PC-9 (cell line): ENCODE measurements at regions not wholly inside any gene's neighbourhood (a gene's known extent, or its start where the extent isn't known, plus 50 kb on each side); places are given as distances from the start of the nearest gene placed in this dataset.

Source experiments
- BruUV-seq: library from RNA; stranded (reverse); fragments of 400-500 nt; replicated peaks from 2 replicates; lab custom pipeline; 2021; lab: Mats Ljungman, UMichigan
- CTCF ChIA-PET: fragments of 300-600 bp; sonication (Branson Sonifier 250); formaldehyde crosslinking; loops from one replicate; lab custom pipeline; 2022; ENCODE audit warnings: antibody characterized with exemption; lab: Charles Lee
- POLR2A ChIA-PET: fragments of 300-600 bp; sonication (Branson Sonifier 250); formaldehyde crosslinking; loops from one replicate; lab custom pipeline; 2022; ENCODE audit warnings: antibody characterized with exemption; ENCODE audit not compliant: unreplicated experiment; lab: Charles Lee
- DNase-seq, 2 experiments: peaks; one replicate each; pipeline versions ENCODE4 v3.0.0 to v3.0.0-alpha.2; 2015 to 2022; ENCODE audit warnings: mixed read lengths in 1 of 2
- H2AFZ ChIP-seq: fragments of 200-600 bp; sonication (generic); 2 replicates; pipeline ENCODE4 v1.8.1; 2017; ENCODE audit warnings: antibody characterized with exemption
- H3F3A ChIP-seq: fragments of 200-600 bp; sonication (generic); 2 replicates; pipeline ENCODE4 v1.8.1; 2017; ENCODE audit warnings: antibody characterized with exemption, mild to moderate bottlenecking, low read depth; ENCODE audit not compliant: insufficient read depth
- H3K27ac ChIP-seq: fragments of 200-600 bp; sonication (generic); 2 replicates; pipeline ENCODE4 v1.6.1; 2016; ENCODE audit warnings: mixed run types
- H3K27me3 ChIP-seq: fragments of 200-600 bp; sonication (generic); 2 replicates; pipeline ENCODE4 v1.6.1; 2016; ENCODE audit warnings: low read depth, mixed run types; ENCODE audit not compliant: insufficient read depth
- H3K36me3 ChIP-seq: fragments of 200-600 bp; sonication (generic); 2 replicates; pipeline ENCODE4 v1.6.1; 2016; ENCODE audit warnings: low read depth, mixed run types
- H3K4me1 ChIP-seq: fragments of 200-600 bp; sonication (generic); replicated peaks from 2 replicates; pipeline ENCODE4 v1.6.1; 2016; ENCODE audit warnings: mixed run types; ENCODE audit not compliant: insufficient read depth
- H3K4me2 ChIP-seq: fragments of 200-600 bp; sonication (generic); 2 replicates; pipeline ENCODE4 v1.6.1; 2017; ENCODE audit warnings: mixed run types
- H3K4me3 ChIP-seq: fragments of 200-600 bp; sonication (generic); 2 replicates; pipeline ENCODE4 v1.6.1; 2016; ENCODE audit warnings: mixed run types
- H3K79me2 ChIP-seq: fragments of 200-600 bp; sonication (generic); 2 replicates; pipeline ENCODE4 v1.6.1; 2017; ENCODE audit warnings: low read depth, mixed run types
- H3K9me2 ChIP-seq: fragments of 200-600 bp; sonication (generic); 2 replicates; pipeline ENCODE4 v1.8.1; 2017; ENCODE audit warnings: mild to moderate bottlenecking; ENCODE audit not compliant: insufficient read depth
- H3K9me3 ChIP-seq: fragments of 200-600 bp; sonication (generic); 2 replicates; pipeline ENCODE4 v1.8.1; 2016; ENCODE audit warnings: low read depth; ENCODE audit not compliant: insufficient read depth
- H4K20me1 ChIP-seq: fragments of 200-600 bp; sonication (generic); 2 replicates; pipeline ENCODE4 v1.8.1; 2017; ENCODE audit not compliant: insufficient read depth
- EZH2 ChIP-seq: fragments of 200-600 bp; sonication (generic); IDR thresholded peaks from 2 replicates; pipeline ENCODE4 v1.8.0; 2017; ENCODE audit warnings: antibody characterized with exemption, low read depth
- intact Hi-C: fragments of 100-400 bp; cut with micrococcal nuclease; formaldehyde crosslinking; loops from one replicate; pipeline ENCODE4 v1.10.0; 2022; ENCODE audit not compliant: unreplicated experiment
- TF ChIP-seq, protein P1 (sequence below): fragments of 200-600 bp; sonication (generic); conservative IDR thresholded peaks from 2 replicates; pipeline ENCODE4 v1.6.1; 2017; ENCODE audit warnings: mixed run types, antibody characterized with exemption, mild to moderate bottlenecking, moderate library complexity

DNA sequence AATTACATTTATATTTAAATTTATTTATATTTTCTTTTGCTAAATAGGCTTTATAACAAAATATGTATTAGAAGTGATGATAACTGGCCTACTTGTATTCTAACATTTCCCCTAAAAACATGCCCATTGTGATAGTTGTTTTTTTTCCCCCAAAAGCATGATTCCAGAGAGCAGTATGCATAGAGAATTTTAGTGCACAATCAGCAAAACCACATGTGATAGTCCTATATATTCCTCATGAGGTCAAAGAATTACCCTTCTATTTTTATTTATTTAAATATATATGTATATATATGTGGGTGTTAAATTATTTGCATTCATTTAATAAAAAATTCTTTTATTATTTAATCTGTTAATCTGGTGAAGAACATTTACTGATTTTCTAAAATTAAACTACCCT, 78.2 kb upstream of the TLL1 start:
- H3K9me2 ChIP-seq: no peaks in the 10 kb centered on the region
- DNase-seq: no peak
- no peak overlapping the region for H3K27ac ChIP-seq
- no peaks in the 10 kb centered on the region for H3K4me1 ChIP-seq
- ChIA-PET POLR2A (no interaction called here), CTCF (no interaction called here)
- TF ChIP-seq, protein P1, sequence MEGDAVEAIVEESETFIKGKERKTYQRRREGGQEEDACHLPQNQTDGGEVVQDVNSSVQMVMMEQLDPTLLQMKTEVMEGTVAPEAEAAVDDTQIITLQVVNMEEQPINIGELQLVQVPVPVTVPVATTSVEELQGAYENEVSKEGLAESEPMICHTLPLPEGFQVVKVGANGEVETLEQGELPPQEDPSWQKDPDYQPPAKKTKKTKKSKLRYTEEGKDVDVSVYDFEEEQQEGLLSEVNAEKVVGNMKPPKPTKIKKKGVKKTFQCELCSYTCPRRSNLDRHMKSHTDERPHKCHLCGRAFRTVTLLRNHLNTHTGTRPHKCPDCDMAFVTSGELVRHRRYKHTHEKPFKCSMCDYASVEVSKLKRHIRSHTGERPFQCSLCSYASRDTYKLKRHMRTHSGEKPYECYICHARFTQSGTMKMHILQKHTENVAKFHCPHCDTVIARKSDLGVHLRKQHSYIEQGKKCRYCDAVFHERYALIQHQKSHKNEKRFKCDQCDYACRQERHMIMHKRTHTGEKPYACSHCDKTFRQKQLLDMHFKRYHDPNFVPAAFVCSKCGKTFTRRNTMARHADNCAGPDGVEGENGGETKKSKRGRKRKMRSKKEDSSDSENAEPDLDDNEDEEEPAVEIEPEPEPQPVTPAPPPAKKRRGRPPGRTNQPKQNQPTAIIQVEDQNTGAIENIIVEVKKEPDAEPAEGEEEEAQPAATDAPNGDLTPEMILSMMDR: no peak
- TF ChIP-seq EZH2: no peak
- H3K9me3 ChIP-seq: no peaks in the 10 kb centered on the region
- no peaks in the 10 kb centered on the region for H3F3A ChIP-seq
- no peaks in the 10 kb centered on the region for H3K79me2 ChIP-seq
- no peak overlapping the region for H3K4me2 ChIP-seq
- H3K4me3 ChIP-seq: no peak overlapping the region
- no peaks in the 10 kb centered on the region for H3K36me3 ChIP-seq
- H3K27me3 ChIP-seq: no peaks in the 10 kb centered on the region
- no peak overlapping the region for H2AFZ ChIP-seq
- no peaks in the 10 kb centered on the region for H4K20me1 ChIP-seq
- intact Hi-C loops: no loop called here
- BruUV-seq: no TSS peak

DNA sequence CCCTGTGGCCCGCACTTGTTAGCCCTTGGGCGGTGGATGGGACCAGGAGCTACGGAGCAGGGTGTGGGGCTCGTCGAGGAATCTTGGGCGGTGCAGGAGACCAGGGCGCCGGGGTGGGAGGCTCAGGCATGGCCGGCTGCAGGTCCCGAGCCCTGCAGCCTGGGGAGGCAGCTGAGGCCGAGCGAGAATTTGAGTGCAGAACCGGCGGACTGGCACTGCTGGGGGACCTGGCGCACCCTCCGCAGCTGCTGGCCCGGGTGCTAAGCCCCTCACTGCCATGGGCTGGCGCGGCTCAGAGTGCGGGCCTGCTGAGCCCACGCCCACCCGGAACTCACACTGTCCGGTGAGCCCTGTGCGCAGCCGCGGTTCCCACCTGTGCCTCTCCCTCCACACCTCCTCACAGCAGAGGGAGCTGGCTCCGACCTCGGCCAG, 73.6 kb upstream of the TLL1 start:
- H2AFZ ChIP-seq: no peak overlapping the region
- H3K9me3 ChIP-seq: no peaks in the 10 kb centered on the region
- no peaks in the 10 kb centered on the region for H3F3A ChIP-seq
- no peak overlapping the region for H3K4me3 ChIP-seq
- no peaks in the 10 kb centered on the region for H3K27me3 ChIP-seq
- ChIA-PET CTCF (no interaction called here), POLR2A (no interaction called here)
- intact Hi-C loops: no loop called here
- no peaks in the 10 kb centered on the region for H4K20me1 ChIP-seq
- H3K4me2 ChIP-seq: no peak overlapping the region
- H3K79me2 ChIP-seq: no peaks in the 10 kb centered on the region
- no TSS peak for BruUV-seq
- no peaks in the 10 kb centered on the region for H3K9me2 ChIP-seq
- H3K27ac ChIP-seq: no peak overlapping the region
- no peak for TF ChIP-seq EZH2
- TF ChIP-seq, protein P1: no peak
- no peaks in the 10 kb centered on the region for H3K36me3 ChIP-seq
- no peaks in the 10 kb centered on the region for H3K4me1 ChIP-seq
- no peak for DNase-seq

DNA sequence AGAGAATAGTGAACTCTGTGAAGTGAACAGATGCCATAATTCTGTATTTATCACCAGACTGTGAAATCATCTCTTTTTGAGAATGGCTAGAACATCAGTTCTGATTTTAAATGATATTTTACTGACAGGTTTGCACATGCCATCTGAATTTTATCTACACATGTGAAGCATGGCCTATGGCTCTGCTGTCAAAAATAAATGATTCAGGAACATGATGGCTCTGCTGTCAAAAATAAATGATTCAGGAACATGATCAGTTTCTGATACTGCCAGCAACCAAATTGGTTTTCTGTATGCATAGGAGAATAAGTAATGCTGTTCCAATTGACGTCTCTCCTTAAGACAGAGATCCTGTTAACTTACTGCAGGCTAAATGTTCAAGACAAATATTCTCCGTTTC, 70.6 kb upstream of the TLL1 start:
- DNase-seq: no peak
- Histone ChIP-seq H2AFZ (no peak overlapping the region), H3K36me3 (no peaks in the 10 kb centered on the region), H3K9me2 (no peaks in the 10 kb centered on the region), H3K9me3 (no peaks in the 10 kb centered on the region), H3F3A (no peaks in the 10 kb centered on the region), H3K4me2 (no peak overlapping the region), H3K79me2 (no peaks in the 10 kb centered on the region), H3K4me3 (no peak overlapping the region), H3K4me1 (no peaks in the 10 kb centered on the region), H3K27me3 (no peaks in the 10 kb centered on the region), H4K20me1 (no peaks in the 10 kb centered on the region), H3K27ac (no peak overlapping the region)
- ChIA-PET POLR2A (no interaction called here), CTCF (no interaction called here)
- intact Hi-C loops: no loop called here
- no TSS peak for BruUV-seq
- TF ChIP-seq, protein P1: no peak
- TF ChIP-seq EZH2: no peak
